SH-SY5Y (cell line): ENCODE measurements at regions not wholly inside any gene's neighbourhood (a gene's known extent, or its start where the extent isn't known, plus 50 kb on each side); places are given as distances from the start of the nearest gene placed in this dataset.

Experiments
- GATA2 ChIP-seq: IDR thresholded peaks from 2 replicates; pipeline ENCODE4 v1.6.1; 2011; ENCODE audit warnings: mild to moderate bottlenecking, low read depth, low read length
- GATA3 ChIP-seq: IDR thresholded peaks from 2 replicates; pipeline ENCODE4 v1.6.1; 2011; ENCODE audit warnings: low read depth, mild to moderate bottlenecking, low read length, moderate library complexity

- TF ChIP-seq GATA2 (no peak), GATA3 (no peak)
Observed at GRCh38 chr19:29422047-29422446, 103.7 kb upstream of the VSTM2B start.

GRCh38 chr19:29422486-29423085 lies 103.2 kb upstream of the VSTM2B start:
- no peak for TF ChIP-seq GATA2
- no peak for TF ChIP-seq GATA3

- no peak for TF ChIP-seq GATA3
- no peak for TF ChIP-seq GATA2
Observed at GRCh38 chr19:29428071-29428470, 97.7 kb upstream of the VSTM2B start.

DNA sequence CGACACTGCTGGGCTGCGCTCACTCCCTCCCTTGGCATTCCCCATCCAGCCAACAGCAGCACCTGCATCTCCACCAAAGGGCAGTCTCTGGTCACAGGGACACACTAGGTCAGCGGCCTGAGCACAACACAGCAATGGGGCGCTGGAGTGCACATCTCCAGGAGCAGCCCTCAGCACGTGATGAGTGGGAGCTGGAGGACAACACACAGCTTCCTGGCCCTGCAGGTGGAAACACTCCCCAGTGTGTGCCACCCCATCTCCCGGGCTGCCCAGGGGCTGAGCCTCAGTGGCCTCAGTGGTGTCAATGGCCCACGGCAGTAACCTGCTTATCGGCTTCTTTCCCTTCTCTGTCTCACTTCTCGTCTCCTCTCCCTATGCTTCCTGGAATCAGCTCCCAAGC lies 96.8 kb upstream of the VSTM2B start:
- no peak for TF ChIP-seq GATA3
- no peak for TF ChIP-seq GATA2

- TF ChIP-seq GATA3 (no peak), GATA2 (no peak)
Observed at GRCh38 chr19:29429581-29429980, 96.2 kb upstream of the VSTM2B start.

- no peak for TF ChIP-seq GATA3
- no peak for TF ChIP-seq GATA2
Observed at GRCh38 chr19:29431332-29431731, 94.5 kb upstream of the VSTM2B start.

GRCh38 chr19:29432677-29433076 lies 93.1 kb upstream of the VSTM2B start:
- TF ChIP-seq GATA2: no peak
- no peak for TF ChIP-seq GATA3

DNA sequence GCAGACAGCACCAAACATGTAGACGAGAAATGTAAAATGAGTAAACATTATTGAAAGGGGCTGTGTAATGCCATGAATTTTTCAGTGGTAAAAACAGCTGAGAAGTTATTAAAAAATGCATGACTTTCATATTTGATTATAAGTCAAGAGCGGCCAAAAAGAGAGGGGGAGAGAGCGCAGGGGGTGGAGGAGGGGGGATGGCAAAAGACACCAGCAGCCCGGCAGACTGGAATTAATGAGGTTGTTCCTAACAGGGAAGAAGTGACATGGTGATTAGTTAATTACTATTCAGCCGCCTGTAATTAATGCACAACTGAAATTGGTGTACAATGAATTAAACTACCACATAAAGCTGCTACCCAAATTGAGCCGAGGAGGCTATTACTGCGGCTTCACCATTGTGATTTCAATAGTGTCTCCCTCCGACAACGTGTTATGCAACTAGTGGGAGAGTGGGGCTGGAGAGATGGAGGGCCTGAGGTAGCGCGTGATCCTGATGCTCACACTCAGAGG lies 89.1 kb upstream of the VSTM2B start:
- no peak for TF ChIP-seq GATA2
- no peak for TF ChIP-seq GATA3

DNA sequence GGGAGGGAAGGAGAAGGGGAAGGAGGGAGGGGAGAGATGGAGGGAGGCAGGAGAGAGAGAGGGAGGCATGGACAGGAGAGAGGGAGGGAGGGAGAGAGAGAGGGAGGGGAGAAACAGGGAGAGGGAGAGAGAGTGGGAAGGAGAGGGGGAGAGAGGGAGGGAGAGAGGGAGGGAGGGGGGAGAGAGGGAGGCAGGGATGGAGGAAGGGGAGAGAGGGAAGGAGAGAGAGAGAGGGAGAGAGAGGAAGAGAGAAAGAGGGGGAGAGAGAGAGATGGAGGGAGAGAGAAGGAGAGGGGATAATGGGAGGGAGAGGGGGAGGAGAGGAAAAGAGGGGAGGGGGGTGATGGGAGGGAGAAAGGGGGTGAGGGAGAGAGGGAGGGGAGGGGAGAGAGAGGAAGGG lies 86.8 kb upstream of the VSTM2B start:
- TF ChIP-seq GATA3: no peak
- no peak for TF ChIP-seq GATA2

DNA sequence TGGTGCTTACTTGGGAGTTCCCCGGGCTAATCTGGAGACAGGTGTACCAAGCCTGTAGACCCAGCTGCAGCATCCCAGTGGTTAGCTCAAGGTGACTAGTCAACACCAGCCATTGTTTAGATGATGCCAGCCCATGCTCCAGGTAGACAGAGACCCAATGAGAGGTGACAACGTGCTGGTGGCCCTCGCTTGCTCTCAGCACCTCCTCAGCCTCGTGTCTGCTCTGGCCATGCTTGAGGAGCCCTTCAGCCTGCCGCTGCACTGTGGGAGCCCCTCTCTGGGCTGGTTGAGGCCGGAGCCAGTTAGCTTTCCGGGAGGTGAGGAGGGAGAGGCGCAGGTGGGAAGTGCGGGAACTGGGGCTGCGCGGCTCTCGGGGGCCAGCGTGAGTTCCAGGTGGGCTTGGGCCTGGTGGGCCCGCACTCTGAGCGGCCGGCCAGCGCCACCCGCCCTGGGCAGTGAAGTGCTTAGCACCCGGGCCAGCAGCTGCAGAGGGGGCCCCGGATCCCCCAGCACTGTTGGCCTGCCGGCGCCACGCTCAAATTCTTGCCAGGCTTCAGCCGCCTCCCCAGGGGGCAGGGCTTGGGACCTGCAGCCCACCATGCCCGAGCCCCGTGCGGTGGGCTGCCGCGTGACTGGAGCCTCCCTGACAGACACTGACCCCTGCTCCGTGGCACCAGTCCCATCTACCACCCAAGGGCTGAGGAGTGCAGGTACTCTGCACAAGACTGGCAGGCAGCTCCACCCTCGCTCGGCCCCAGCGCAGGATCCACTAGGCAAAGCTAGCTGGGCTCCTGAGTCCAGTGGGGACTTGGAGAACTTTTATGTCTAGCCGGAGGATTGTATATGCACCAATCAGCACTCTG lies 85.9 kb upstream of the VSTM2B start:
- TF ChIP-seq GATA2: no peak
- TF ChIP-seq GATA3: no peak

DNA sequence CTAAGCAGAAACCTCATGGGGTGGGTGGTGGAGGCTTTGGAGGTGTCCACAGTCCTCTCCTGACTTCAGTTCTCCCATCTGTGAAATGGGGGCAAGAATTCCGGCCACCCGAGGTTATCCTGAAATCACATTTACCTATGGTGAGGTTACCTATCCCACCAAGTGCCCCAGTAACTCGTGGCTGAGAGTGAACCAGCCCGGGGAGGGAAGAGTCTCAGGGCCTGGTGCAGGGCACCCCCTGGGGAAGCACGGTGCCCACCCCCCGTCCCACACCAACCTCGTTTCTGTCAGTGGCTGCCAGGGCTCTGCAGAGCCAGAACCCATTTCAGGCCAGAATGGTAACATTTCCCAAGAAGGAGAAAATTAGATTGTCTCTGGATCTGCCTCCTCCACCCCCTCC lies 83.7 kb upstream of the VSTM2B start:
- TF ChIP-seq GATA3: no peak
- TF ChIP-seq GATA2: no peak

- TF ChIP-seq GATA3 (no peak), GATA2 (no peak)
Observed at GRCh38 chr19:29442910-29443309, 82.9 kb upstream of the VSTM2B start.

DNA sequence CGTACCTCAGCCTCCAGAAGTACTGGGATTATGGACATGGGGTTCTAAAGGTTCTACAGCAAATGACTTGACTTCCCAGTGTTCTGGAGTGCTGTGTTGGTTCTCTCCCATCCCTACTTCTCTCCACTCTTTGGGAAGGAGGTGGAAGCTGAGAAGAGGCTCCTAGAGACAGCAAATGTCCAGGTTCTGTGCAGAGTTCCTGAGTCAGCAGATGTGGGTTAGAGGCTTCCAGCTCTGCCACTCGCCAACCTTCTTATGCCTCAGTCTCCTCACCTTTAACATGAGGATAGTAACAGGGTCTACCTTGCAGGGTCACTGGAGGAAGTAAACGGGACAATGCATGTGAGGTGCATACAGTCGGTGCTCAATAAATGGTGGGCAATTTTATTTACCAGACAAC lies 80.5 kb upstream of the VSTM2B start:
- no peak for TF ChIP-seq GATA2
- TF ChIP-seq GATA3: no peak

- TF ChIP-seq GATA3: no peak
Observed at GRCh38 chr19:29446361-29446760, 79.4 kb upstream of the VSTM2B start.

GRCh38 chr19:29448046-29448445 lies 77.7 kb upstream of the VSTM2B start:
- no peak for TF ChIP-seq GATA3
